Ecto neural progenitor cell (in vitro differentiated cells): ENCODE measurements at regions not wholly inside any gene's neighbourhood (a gene's known extent, or its start where the extent isn't known, plus 50 kb on each side); places are given as distances from the start of the nearest gene placed in this dataset.
A peak's percentile ranks its signal among the peaks of the same experiment; 100 is the strongest.

Source experiments
- DNase-seq: peaks from one replicate; pipeline ENCODE4 v3.0.0-alpha.2; 2018; ENCODE audit warnings: low spot score

DNA sequence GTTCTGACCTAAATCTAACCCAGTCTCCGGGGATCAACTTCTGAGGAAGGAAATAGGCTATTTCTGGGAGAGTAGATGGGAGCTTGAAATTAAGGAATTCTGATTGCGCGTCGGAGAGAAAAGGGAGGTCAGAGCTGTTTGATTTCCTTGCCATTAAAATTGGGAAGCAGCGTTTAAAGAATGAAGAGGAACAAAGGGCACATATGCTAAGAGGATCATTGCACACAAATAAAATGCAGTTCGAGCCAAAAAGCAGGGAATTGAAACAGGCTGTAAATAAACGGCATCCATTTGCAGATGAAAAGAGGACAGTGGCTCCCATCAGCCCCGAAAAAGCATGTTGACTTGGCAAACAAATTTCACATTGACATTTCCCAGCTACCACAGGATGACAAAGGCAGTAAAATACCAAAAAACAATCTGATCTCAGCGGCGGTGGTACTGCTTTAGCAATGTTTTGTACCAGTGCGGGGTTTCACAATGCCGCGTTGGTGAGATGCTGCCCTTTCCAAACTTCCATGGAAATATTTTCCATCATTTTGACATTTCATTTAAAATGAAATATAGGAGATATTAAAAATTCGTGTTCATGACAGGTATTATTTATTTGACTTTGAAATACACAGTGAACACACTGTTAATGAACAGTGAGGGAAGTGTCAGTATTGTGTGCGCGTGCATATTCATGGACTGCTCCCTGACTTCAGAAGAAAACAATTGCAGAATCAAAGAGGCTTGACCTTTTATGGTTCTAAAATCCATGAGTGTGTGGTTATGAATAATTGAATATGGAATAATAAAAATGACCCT, 108.8 kb downstream of the SQOR start:
- no peak for DNase-seq

DNA sequence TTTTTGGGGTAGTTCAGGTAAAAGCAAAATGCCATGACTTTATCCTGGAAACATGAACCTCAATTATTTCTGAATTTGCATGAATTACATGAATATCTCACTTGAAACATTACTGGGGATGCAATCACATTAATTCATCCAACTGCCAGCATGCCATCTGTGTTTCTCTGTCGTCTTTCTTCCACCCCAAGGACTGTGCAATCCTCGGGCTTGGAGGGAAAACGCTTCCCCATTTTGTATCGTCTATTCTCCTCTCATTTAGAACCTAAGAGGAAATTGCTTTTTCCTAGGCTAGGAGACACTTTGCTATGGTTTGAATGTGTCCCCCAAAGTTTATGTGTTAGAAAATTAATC, 109.4 kb downstream of the SQOR start:
- DNase-seq = no peak

- no peak for DNase-seq
Measured at GRCh38 chr15:45747426-45747825, 112.6 kb downstream of the SQOR start.

GRCh38 chr15:45751629-45752028, 116.8 kb downstream of the SQOR start:
- no peak for DNase-seq

DNA sequence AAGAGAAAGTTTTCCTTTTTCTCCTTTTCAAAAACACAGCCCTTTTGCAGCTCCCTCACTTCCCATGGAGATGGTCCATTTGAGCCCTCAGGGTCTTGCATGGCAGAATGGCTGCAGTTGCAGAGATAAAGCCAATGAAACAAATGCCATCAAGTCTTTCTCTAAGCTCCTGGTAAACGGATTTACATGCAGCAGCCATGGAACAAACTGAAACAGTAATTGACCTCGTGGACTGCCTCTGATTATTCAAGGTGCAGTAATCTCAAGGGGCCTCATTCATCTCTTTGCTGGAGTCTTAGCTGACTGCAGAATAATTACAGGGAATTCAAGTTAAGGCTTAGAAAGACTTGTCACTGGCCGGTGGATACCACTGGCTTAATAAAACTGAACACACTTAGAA, 125.1 kb downstream of the SQOR start:
- DNase-seq = peak; percentile 52

- no peak for DNase-seq
Measured at GRCh38 chr15:45762726-45763125, 127.9 kb downstream of the SQOR start.

GRCh38 chr15:45763170-45763869, 128.5 kb downstream of the SQOR start:
- DNase-seq = no peak

DNA sequence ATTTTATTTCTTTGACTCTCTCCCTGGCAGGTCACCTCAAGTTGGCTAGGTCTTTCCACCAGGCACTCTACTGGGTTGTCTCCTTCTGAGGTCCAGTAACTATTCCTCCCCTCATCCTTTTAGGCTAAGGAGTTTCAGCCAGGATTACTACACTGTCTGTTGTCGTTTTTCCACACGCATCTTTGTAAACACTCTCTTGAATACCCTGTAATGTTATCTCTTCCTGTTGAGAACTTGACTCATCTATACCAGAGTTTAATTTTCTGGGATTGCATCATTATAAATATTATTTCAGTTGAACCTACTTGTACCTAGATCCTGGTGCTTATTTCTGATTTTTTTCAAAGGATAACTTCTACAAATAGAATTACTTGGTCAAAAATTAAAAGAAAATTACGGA, 138.3 kb downstream of the SQOR start:
- DNase-seq = no peak

DNA sequence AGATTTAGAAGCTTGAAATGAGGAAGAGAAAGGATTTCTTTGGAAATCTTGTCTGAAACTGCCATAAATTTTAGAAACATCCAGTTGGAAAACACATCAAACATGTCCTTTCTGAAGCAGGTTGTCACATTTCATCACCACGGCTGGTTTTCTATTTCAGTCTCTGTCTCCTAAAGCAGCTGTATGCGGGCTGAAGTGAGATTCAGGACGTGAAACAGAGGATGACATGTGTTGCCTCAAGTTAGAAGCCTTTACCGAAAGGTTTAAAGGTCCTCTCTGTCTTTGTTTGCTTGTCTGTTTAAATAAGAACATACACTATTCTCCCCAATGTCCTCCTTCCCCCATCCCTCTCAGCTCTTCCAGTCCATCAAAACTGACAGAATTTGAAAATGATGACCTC, 141.9 kb downstream of the SQOR start:
- DNase-seq = no peak

DNA sequence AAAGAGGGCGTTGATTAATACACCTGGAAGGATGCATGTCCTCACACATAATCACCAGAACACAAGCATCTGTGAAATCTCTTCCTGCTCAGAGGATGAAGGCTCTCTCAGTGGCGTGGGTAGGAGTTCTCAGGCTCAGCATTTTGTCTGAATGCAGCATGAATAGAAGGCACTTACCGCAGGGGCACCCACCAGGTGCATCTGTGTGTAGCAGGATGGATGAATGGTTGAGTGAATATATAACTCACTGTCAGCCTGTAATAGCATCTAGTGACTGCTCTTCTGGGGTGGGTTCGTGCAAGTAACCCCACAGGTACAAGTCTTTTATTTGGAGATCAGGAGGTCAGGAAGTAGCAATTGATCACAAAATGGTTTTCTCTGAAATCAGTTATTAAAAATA, 143.0 kb downstream of the SQOR start:
- DNase-seq = no peak

GRCh38 chr15:45780352-45780751, 145.5 kb downstream of the SQOR start:
- no peak for DNase-seq

GRCh38 chr15:45784656-45785055, 149.8 kb downstream of the SQOR start:
- DNase-seq = no peak

GRCh38 chr15:45785897-45786296, 151.1 kb downstream of the SQOR start:
- no peak for DNase-seq

DNA sequence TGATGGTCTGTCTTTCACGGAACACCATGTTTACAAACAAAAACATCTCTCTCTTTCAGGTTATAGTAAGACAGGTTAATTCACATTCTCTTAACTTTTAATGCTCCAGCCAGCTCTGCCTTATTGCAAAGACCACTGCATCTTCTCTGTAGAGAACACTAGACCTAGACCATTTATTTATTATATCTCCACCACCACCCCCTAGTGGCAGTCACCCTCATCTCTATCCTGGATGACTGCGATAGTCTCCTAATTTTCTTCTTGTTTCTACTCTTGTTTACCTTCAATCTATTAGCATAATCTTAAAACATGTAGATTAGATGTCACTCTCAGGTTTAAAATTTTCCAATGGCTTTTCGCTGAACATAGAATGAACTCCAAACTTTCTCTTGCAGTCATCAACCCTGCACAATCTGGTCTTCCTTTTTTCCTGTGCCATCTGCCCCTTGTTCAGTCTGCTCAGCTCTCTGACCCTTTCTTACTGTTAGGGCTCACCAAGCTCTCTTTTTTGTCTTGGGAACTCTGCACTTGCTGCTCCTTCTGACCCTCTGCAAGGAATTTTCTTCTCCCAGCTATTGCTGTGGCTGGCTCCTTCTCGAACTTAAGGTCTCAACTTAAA, 155.6 kb downstream of the SQOR start:
- no peak for DNase-seq

GRCh38 chr15:45794304-45794703, 159.5 kb downstream of the SQOR start:
- no peak for DNase-seq

- no peak for DNase-seq
Measured at GRCh38 chr15:45794712-45795439, 160.0 kb downstream of the SQOR start.

DNA sequence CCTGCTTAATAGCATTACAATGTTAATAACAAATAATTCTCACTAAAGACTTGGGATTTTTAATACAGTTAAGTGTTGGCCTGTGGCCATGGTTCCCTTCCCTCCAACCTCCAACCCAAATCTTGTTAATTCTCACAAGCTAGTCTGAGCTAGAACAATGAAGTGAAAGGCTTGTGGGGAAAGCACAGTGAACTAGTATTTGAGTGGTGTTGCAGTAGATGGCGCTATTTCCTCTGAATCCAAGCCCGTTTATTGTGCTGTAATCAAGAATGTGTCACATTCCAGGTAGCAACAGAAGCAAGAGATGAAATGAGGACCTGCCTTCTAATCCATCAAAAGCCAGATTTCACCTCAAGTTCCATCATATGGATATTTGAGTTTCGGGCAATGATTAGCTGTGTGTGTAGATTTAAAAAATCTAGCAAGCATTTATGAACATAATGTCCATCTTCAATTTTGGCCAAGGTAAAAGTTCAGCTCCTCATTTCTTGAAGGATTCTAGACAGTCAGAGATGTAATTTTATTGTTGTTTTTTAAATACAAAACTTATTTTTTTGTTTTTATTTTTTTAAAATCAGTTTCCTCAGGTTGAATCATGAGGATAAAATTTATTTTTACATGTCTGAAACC, 160.7 kb downstream of the SQOR start:
- DNase-seq = no peak

GRCh38 chr15:45796433-45796832, 161.6 kb downstream of the SQOR start:
- DNase-seq = no peak

GRCh38 chr15:45799508-45799907, 164.7 kb downstream of the SQOR start:
- no peak for DNase-seq

GRCh38 chr15:45801543-45801942, 166.7 kb downstream of the SQOR start:
- no peak for DNase-seq

- DNase-seq = no peak
Measured at GRCh38 chr15:45802140-45802539, 167.3 kb downstream of the SQOR start.

- no peak for DNase-seq
Measured at GRCh38 chr15:45804028-45804427, 169.2 kb downstream of the SQOR start.
